Glutamatergic neuron (in vitro differentiated cells): ENCODE measurements at regions not wholly inside any gene's neighbourhood (a gene's known extent, or its start where the extent isn't known, plus 50 kb on each side); places are given as distances from the start of the nearest gene placed in this dataset.

ENCODE experiments used
- DNase-seq: peaks from one replicate; pipeline ENCODE4 v3.0.0; 2022
- H3K27ac Mint-ChIP-seq: one replicate; pipeline ENCODE4 v1.8.0; 2020; ENCODE audit warnings: mild to moderate bottlenecking, mixed read lengths, inconsistent platforms; ENCODE audit not compliant: unreplicated experiment
- H3K27me3 Mint-ChIP-seq: one replicate; pipeline ENCODE4 v1.8.0; 2020; ENCODE audit warnings: mild to moderate bottlenecking, moderate library complexity, mixed read lengths, inconsistent platforms; ENCODE audit not compliant: unreplicated experiment
- H3K36me3 Mint-ChIP-seq: one replicate; pipeline ENCODE4 v1.8.0; 2020; ENCODE audit warnings: mild to moderate bottlenecking, mixed read lengths, inconsistent platforms; ENCODE audit not compliant: unreplicated experiment
- H3K4me1 Mint-ChIP-seq: one replicate; pipeline ENCODE4 v1.8.0; 2020; ENCODE audit warnings: mild to moderate bottlenecking, low read depth, mixed read lengths, inconsistent platforms; ENCODE audit not compliant: unreplicated experiment
- H3K4me3 Mint-ChIP-seq: one replicate; pipeline ENCODE4 v1.8.0; 2020; ENCODE audit warnings: mild to moderate bottlenecking, mixed read lengths, inconsistent platforms; ENCODE audit not compliant: unreplicated experiment
- H3K9me3 Mint-ChIP-seq: one replicate; pipeline ENCODE4 v1.8.0; 2020; ENCODE audit warnings: mild to moderate bottlenecking, moderate library complexity, mixed read lengths, inconsistent platforms; ENCODE audit not compliant: unreplicated experiment
- TF ChIP-seq, protein P1 (sequence below): fragments of 200-600 bp; sonication (generic); IDR thresholded peaks from one replicate; pipeline ENCODE4 v1.5.0; 2021; ENCODE audit not compliant: partially characterized antibody, unreplicated experiment

GRCh38 chr4:125714049-125714448, 399.3 kb downstream of the FAT4 start:
- no peak for DNase-seq
- TF ChIP-seq, protein P1, sequence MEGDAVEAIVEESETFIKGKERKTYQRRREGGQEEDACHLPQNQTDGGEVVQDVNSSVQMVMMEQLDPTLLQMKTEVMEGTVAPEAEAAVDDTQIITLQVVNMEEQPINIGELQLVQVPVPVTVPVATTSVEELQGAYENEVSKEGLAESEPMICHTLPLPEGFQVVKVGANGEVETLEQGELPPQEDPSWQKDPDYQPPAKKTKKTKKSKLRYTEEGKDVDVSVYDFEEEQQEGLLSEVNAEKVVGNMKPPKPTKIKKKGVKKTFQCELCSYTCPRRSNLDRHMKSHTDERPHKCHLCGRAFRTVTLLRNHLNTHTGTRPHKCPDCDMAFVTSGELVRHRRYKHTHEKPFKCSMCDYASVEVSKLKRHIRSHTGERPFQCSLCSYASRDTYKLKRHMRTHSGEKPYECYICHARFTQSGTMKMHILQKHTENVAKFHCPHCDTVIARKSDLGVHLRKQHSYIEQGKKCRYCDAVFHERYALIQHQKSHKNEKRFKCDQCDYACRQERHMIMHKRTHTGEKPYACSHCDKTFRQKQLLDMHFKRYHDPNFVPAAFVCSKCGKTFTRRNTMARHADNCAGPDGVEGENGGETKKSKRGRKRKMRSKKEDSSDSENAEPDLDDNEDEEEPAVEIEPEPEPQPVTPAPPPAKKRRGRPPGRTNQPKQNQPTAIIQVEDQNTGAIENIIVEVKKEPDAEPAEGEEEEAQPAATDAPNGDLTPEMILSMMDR = no peak
- H3K9me3 Mint-ChIP-seq = no peaks in the 10 kb centered on the region
- no peaks in the 10 kb centered on the region for H3K36me3 Mint-ChIP-seq
- H3K27ac Mint-ChIP-seq = no peak overlapping the region
- no peak overlapping the region for H3K4me3 Mint-ChIP-seq
- H3K27me3 Mint-ChIP-seq = no peaks in the 10 kb centered on the region
- H3K4me1 Mint-ChIP-seq = peaks cover 5% of the 10 kb centered on the region

DNA sequence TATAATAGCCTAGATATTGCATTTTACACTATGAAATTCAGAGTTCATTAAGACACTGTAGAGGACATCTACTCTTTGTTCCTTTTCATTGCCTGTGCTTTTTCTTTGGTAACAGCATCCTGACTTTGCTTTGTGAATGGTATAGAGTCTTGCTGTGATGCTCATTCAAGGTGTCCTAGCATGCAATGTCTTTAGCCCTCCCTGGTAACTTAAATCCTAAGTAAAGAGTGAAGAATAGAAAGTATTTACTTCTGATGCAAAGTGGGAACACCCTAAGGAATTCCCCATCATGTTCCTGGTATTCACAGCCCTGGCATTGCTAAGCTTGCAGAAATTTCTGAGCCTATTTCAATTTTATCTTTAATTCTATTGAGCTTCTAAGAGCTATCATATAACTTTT, 400.1 kb downstream of the FAT4 start:
- Mint-ChIP-seq H3K27me3 (no peaks in the 10 kb centered on the region), H3K27ac (no peak overlapping the region), H3K4me3 (no peak overlapping the region), H3K9me3 (no peaks in the 10 kb centered on the region), H3K36me3 (no peaks in the 10 kb centered on the region), H3K4me1 (peaks cover 5% of the 10 kb centered on the region)
- TF ChIP-seq, protein P1 = no peak
- DNase-seq = no peak

- Mint-ChIP-seq H3K27me3 (no peaks in the 10 kb centered on the region), H3K27ac (no peak overlapping the region), H3K4me1 (no peaks in the 10 kb centered on the region), H3K9me3 (no peaks in the 10 kb centered on the region), H3K4me3 (no peak overlapping the region), H3K36me3 (no peaks in the 10 kb centered on the region)
- DNase-seq = no peak
- TF ChIP-seq, protein P1 = no peak
Observed at GRCh38 chr4:125719987-125720386, 405.2 kb downstream of the FAT4 start.

GRCh38 chr4:125722009-125722408, 407.3 kb downstream of the FAT4 start:
- DNase-seq = no peak
- TF ChIP-seq, protein P1 = no peak
- no peaks in the 10 kb centered on the region for H3K36me3 Mint-ChIP-seq
- no peak overlapping the region for H3K4me3 Mint-ChIP-seq
- H3K9me3 Mint-ChIP-seq = no peaks in the 10 kb centered on the region
- H3K27ac Mint-ChIP-seq = no peak overlapping the region
- H3K27me3 Mint-ChIP-seq = no peaks in the 10 kb centered on the region
- H3K4me1 Mint-ChIP-seq = peaks cover 2% of the 10 kb centered on the region

- Mint-ChIP-seq H3K9me3 (no peaks in the 10 kb centered on the region), H3K4me1 (peaks cover 6% of the 10 kb centered on the region), H3K36me3 (no peaks in the 10 kb centered on the region), H3K27me3 (no peaks in the 10 kb centered on the region), H3K27ac (no peak overlapping the region), H3K4me3 (no peak overlapping the region)
- DNase-seq = no peak
- TF ChIP-seq, protein P1 = no peak
Observed at GRCh38 chr4:125725957-125726525, 411.3 kb downstream of the FAT4 start.
